ENCODE measurements at regions not wholly inside any gene's neighbourhood (a gene's known extent, or its start where the extent isn't known, plus 50 kb on each side); places are given as distances from the start of the nearest gene placed in this dataset.
A peak's percentile ranks its signal among the peaks of the same experiment; 100 is the strongest.

- no peak for DNase-seq
Observed at GRCh38 chr1:67991546-67991945, 58.9 kb downstream of the DIRAS3 start.

- DNase-seq = no peak
Observed at GRCh38 chr1:67988066-67988465, 62.4 kb downstream of the DIRAS3 start.

- no peak for DNase-seq
Observed at GRCh38 chr1:67987046-67987799, 63.2 kb downstream of the DIRAS3 start.

- DNase-seq = no peak
Observed at GRCh38 chr1:67983867-67984266, 66.6 kb downstream of the DIRAS3 start.

GRCh38 chr1:67980028-67980427 lies 70.4 kb downstream of the DIRAS3 start:
- no peak for DNase-seq

GRCh38 chr1:67979532-67979931 lies 70.9 kb downstream of the DIRAS3 start:
- no peak for DNase-seq

- DNase-seq = no peak
Observed at GRCh38 chr1:67978890-67979516, 71.4 kb downstream of the DIRAS3 start.

GRCh38 chr1:67977756-67978155 lies 72.7 kb downstream of the DIRAS3 start:
- DNase-seq = peak in 1 of 2 experiments; percentile 19

- no peak for DNase-seq
Observed at GRCh38 chr1:67973051-67973450, 77.4 kb downstream of the DIRAS3 start.

- no peak for DNase-seq
Observed at GRCh38 chr1:67970088-67970487, 80.3 kb downstream of the DIRAS3 start.

- no peak for DNase-seq
Observed at GRCh38 chr1:67969446-67969845, 81.0 kb downstream of the DIRAS3 start.

- no peak for DNase-seq
Observed at GRCh38 chr1:67966666-67967009, 83.8 kb downstream of the DIRAS3 start.

- no peak for DNase-seq
Observed at GRCh38 chr1:67965995-67966665, 84.3 kb downstream of the DIRAS3 start.

- DNase-seq = no peak
Observed at GRCh38 chr1:67963263-67963662, 87.2 kb downstream of the DIRAS3 start.

- DNase-seq = no peak
Observed at GRCh38 chr1:67960766-67961165, 89.7 kb downstream of the DIRAS3 start.

GRCh38 chr1:67958472-67958871 lies 92.0 kb downstream of the DIRAS3 start:
- DNase-seq = no peak

GRCh38 chr1:67957066-67957465 lies 93.4 kb downstream of the DIRAS3 start:
- DNase-seq = no peak

GRCh38 chr1:67956116-67956515 lies 94.3 kb downstream of the DIRAS3 start:
- no peak for DNase-seq

- no peak for DNase-seq
Observed at GRCh38 chr1:67955591-67955990, 94.8 kb downstream of the DIRAS3 start.

GRCh38 chr1:67953301-67953700 lies 97.1 kb downstream of the DIRAS3 start:
- DNase-seq = no peak

- no peak for DNase-seq
Observed at GRCh38 chr1:67952071-67952470, 98.4 kb downstream of the DIRAS3 start.

GRCh38 chr1:67951014-67951413 lies 99.4 kb downstream of the DIRAS3 start:
- DNase-seq = no peak

- no peak for DNase-seq
Observed at GRCh38 chr1:67948151-67949080, 102.0 kb downstream of the DIRAS3 start.
